Neural cell (in vitro differentiated cells): ENCODE measurements at regions not wholly inside any gene's neighbourhood (a gene's known extent, or its start where the extent isn't known, plus 50 kb on each side); places are given as distances from the start of the nearest gene placed in this dataset.

Source experiments
- H2AFZ ChIP-seq: fragments of 200-600, 300-800 bp; sonication (generic), shearing (Covaris generic); 2 replicates; pipeline ENCODE4 v1.6.0; 2014; ENCODE audit warnings: low read depth, mild to moderate bottlenecking, antibody characterized with exemption, low read length, moderate library complexity
- H3F3A ChIP-seq: fragments of 200-600 bp; shearing (Covaris generic); 2 replicates; pipeline ENCODE4 v1.6.1; 2016; ENCODE audit warnings: mild to moderate bottlenecking, moderate library complexity, mixed read lengths, antibody characterized with exemption, low read length; ENCODE audit not compliant: insufficient read depth, poor library complexity, severe bottlenecking
- H3K27ac ChIP-seq: fragments of 200-600, 300-800 bp; sonication (generic), shearing (Covaris generic); 2 replicates; pipeline ENCODE4 v1.5.1; 2014; ENCODE audit warnings: mild to moderate bottlenecking, low read length, moderate library complexity
- H3K27me3 ChIP-seq: fragments of 300-800, 200-600 bp; sonication (generic), shearing (Covaris generic); 2 replicates; pipeline ENCODE4 v1.6.0; 2014; ENCODE audit warnings: mild to moderate bottlenecking, low read depth, low read length, moderate library complexity; ENCODE audit not compliant: insufficient read depth
- H3K36me3 ChIP-seq: fragments of 300-800, 200-600 bp; sonication (generic), shearing (Covaris generic); 2 replicates; pipeline ENCODE4 v1.5.1; 2014; ENCODE audit warnings: mild to moderate bottlenecking, antibody characterized with exemption, low read length, moderate library complexity; ENCODE audit not compliant: insufficient read depth
- H3K4me2 ChIP-seq: fragments of 300-800, 200-600 bp; sonication (generic), shearing (Covaris generic); 2 replicates; pipeline ENCODE4 v1.6.0; 2014; ENCODE audit warnings: mild to moderate bottlenecking, low read length
- H3K4me3 ChIP-seq: fragments of 300-800, 200-600 bp; sonication (generic), shearing (Covaris generic); 2 replicates; pipeline ENCODE4 v1.5.1; 2014; ENCODE audit warnings: mild to moderate bottlenecking, low read length, moderate library complexity
- H3K79me2 ChIP-seq: fragments of 200-600 bp; shearing (Covaris generic); replicated peaks from 2 replicates; pipeline ENCODE4 v1.6.0; 2014; ENCODE audit warnings: mild to moderate bottlenecking, low read length, moderate library complexity; ENCODE audit not compliant: insufficient read depth
- H3K9ac ChIP-seq: fragments of 300-800, 200-600 bp; sonication (generic), shearing (Covaris generic); 2 replicates; pipeline ENCODE4 v1.6.1; 2016; ENCODE audit warnings: mild to moderate bottlenecking, low read length, mixed read lengths
- H3K9me2 ChIP-seq: fragments of 200-600 bp; shearing (Covaris generic); 2 replicates; pipeline ENCODE4 v1.6.1; 2016; ENCODE audit warnings: mild to moderate bottlenecking, low read length, mixed read lengths; ENCODE audit not compliant: insufficient read depth
- H3K9me3 ChIP-seq: fragments of 200-600, 300-800 bp; sonication (generic), shearing (Covaris generic); 2 replicates; pipeline ENCODE4 v1.6.1; 2016; ENCODE audit warnings: mild to moderate bottlenecking, mixed run types, low read length, moderate library complexity, mixed read lengths
- H4K20me1 ChIP-seq: fragments of 200-600 bp; shearing (Covaris generic); 2 replicates; pipeline ENCODE4 v1.6.1; 2016; ENCODE audit warnings: mild to moderate bottlenecking, mixed run types; ENCODE audit not compliant: insufficient read depth
- CTCF ChIP-seq: fragments of 450-650 bp; IDR thresholded peaks from 2 replicates; pipeline ENCODE4 v1.5.1; 2014; ENCODE audit warnings: antibody characterized with exemption, mild to moderate bottlenecking, moderate library complexity; ENCODE audit not compliant: poor library complexity, severe bottlenecking
- EP300 ChIP-seq: fragments of 450-650 bp; conservative IDR thresholded peaks from 2 replicates; pipeline ENCODE4 v1.6.1; 2014; ENCODE audit warnings: antibody characterized with exemption, mild to moderate bottlenecking, moderate library complexity; ENCODE audit not compliant: poor library complexity, severe bottlenecking
- EZH2 ChIP-seq: fragments of 200-600, 300-800 bp; shearing (Covaris generic), sonication (generic); IDR thresholded peaks from 2 replicates; pipeline ENCODE4 v1.6.1; 2014; ENCODE audit warnings: antibody characterized with exemption, low read length, borderline replicate concordance, mild to moderate bottlenecking; ENCODE audit not compliant: insufficient read depth, poor library complexity, severe bottlenecking
- MXI1 ChIP-seq: fragments of 450-650 bp; conservative IDR thresholded peaks from 2 replicates; pipeline ENCODE4 v1.6.1; 2014; ENCODE audit warnings: antibody characterized with exemption, mild to moderate bottlenecking; ENCODE audit not compliant: poor library complexity, severe bottlenecking
- POLR2AphosphoS5 ChIP-seq: IDR thresholded peaks from 2 replicates; pipeline ENCODE4 v1.6.1; 2012
- RAD21 ChIP-seq: fragments of 450-650 bp; conservative IDR thresholded peaks from 2 replicates; pipeline ENCODE4 v1.6.1; 2014; ENCODE audit warnings: antibody characterized with exemption, mild to moderate bottlenecking, moderate library complexity
- REST ChIP-seq: IDR thresholded peaks from 2 replicates; pipeline ENCODE4 v1.6.1; 2012; ENCODE audit warnings: borderline replicate concordance
- SMC3 ChIP-seq: fragments of 450-650 bp; conservative IDR thresholded peaks from 2 replicates; pipeline ENCODE4 v1.6.1; 2014; ENCODE audit warnings: antibody characterized with exemption, mild to moderate bottlenecking, moderate library complexity; ENCODE audit not compliant: poor library complexity
- TAF1 ChIP-seq: IDR thresholded peaks from 2 replicates; pipeline ENCODE4 v1.6.1; 2012; ENCODE audit warnings: low read depth

- Histone ChIP-seq H3K27ac (no peak overlapping the region), H3K9me3 (peaks cover 4% of the 10 kb centered on the region)
- TF ChIP-seq MXI1: no peak
- TF ChIP-seq RAD21: no peak
- no peak for TF ChIP-seq CTCF
- TF ChIP-seq POLR2AphosphoS5: no peak
- no peak for TF ChIP-seq TAF1
- TF ChIP-seq EP300: no peak
- TF ChIP-seq EZH2: no peak
- no peak for TF ChIP-seq REST
- no peak for TF ChIP-seq SMC3
Observed at GRCh38 chr12:34203866-34204620, 181.7 kb downstream of the ALG10 start.

GRCh38 chr12:34204830-34205285 is 182.6 kb downstream of the ALG10 start:
- Histone ChIP-seq H3K4me3 (no peak overlapping the region), H3K79me2 (no peaks in the 10 kb centered on the region), H3K27ac (no peak overlapping the region), H2AFZ (no peak overlapping the region), H3K9ac (no peak overlapping the region), H3K36me3 (no peaks in the 10 kb centered on the region), H3K9me2 (no peaks in the 10 kb centered on the region), H3K4me2 (no peak overlapping the region), H3K9me3 (peaks cover 4% of the 10 kb centered on the region), H4K20me1 (no peaks in the 10 kb centered on the region), H3K27me3 (no peaks in the 10 kb centered on the region), H3F3A (no peaks in the 10 kb centered on the region)
- TF ChIP-seq RAD21 (no peak), SMC3 (no peak), POLR2AphosphoS5 (no peak), EZH2 (no peak), MXI1 (no peak), TAF1 (no peak)

More at GRCh38 chr12:34203866-34204620, 181.7 kb downstream of the ALG10 start:
- no peak overlapping the region for H3K4me2 ChIP-seq
- no peaks in the 10 kb centered on the region for H3K9me2 ChIP-seq
- H3K79me2 ChIP-seq: no peaks in the 10 kb centered on the region
- no peak overlapping the region for H2AFZ ChIP-seq
- no peaks in the 10 kb centered on the region for H3K36me3 ChIP-seq
- no peak overlapping the region for H3K4me3 ChIP-seq
- H4K20me1 ChIP-seq: no peaks in the 10 kb centered on the region
- H3K27me3 ChIP-seq: no peaks in the 10 kb centered on the region
- H3K9ac ChIP-seq: no peak overlapping the region
- no peaks in the 10 kb centered on the region for H3F3A ChIP-seq
